ENCODE measurements at regions not wholly inside any gene's neighbourhood (a gene's known extent, or its start where the extent isn't known, plus 50 kb on each side); places are given as distances from the start of the nearest gene placed in this dataset.

- TF ChIP-seq CTCF (IDR thresholded peaks at IDR 0.05) (no peak), POLR2A (IDR thresholded peaks at IDR 0.05) (no peak)
Measured at GRCh38 chr21:38013741-38014140, 97.5 kb upstream of the KCNJ6 start.

Data from heart left ventricle (tissue), 13 donors.